ENCODE measurements at regions not wholly inside any gene's neighbourhood (a gene's known extent, or its start where the extent isn't known, plus 50 kb on each side); places are given as distances from the start of the nearest gene placed in this dataset.

GRCh38 chr12:128190052-128190451, 76.9 kb upstream of the TMEM132C start:
- no peak for TF ChIP-seq CTCF (IDR thresholded peaks at IDR 0.05; ENCODE audit: extremely low read depth in 1 of 2, insufficient read depth in 1 of 2, low read depth in 1 of 2, low read length in 2 of 2)
- TF ChIP-seq EZH2 (IDR thresholded peaks at IDR 0.05; ENCODE audit: borderline replicate concordance, low read depth, low read length, severe bottlenecking), result no peak
- no peak for TF ChIP-seq POLR2AphosphoS5 (IDR thresholded peaks at IDR 0.05; ENCODE audit: insufficient read depth, low read depth, low read length)
- no peak for TF ChIP-seq MAX (IDR thresholded peaks at IDR 0.05; ENCODE audit: insufficient read depth, insufficient read length)
- TF ChIP-seq GATA2 (IDR thresholded peaks at IDR 0.05; ENCODE audit: insufficient read depth, insufficient read length, low read depth, low read length), result no peak

Data from endothelial cell of umbilical vein (primary cell).